ENCODE measurements at regions not wholly inside any gene's neighbourhood (a gene's known extent, or its start where the extent isn't known, plus 50 kb on each side); places are given as distances from the start of the nearest gene placed in this dataset.
"Not testable (repeated sequence)": the region's sequence is repeated elsewhere in the genome, so short reads cannot be mapped to it uniquely, and the experiment has no call there.

GRCh38 chr7:81887098-81888090 is 117.5 kb upstream of the HGF start:
- DNase-seq (ENCODE audit: low read depth, low spot score): no peak
- H3K27ac ChIP-seq: no peak overlapping the region

- DNase-seq (ENCODE audit: low read depth, low spot score): no peak
Measured at GRCh38 chr7:81886211-81886764, 116.4 kb upstream of the HGF start.

GRCh38 chr7:81884817-81885216 is 115.0 kb upstream of the HGF start:
- no peak for DNase-seq (ENCODE audit: low read depth, low spot score)
- no peak overlapping the region for H3K27ac ChIP-seq

More at GRCh38 chr7:81886211-81886764, 116.4 kb upstream of the HGF start:
- H3K27ac ChIP-seq: no peak overlapping the region

GRCh38 chr7:81883801-81884393 is 114.0 kb upstream of the HGF start:
- no peak overlapping the region for H3K27ac ChIP-seq
- no peak for DNase-seq (ENCODE audit: low read depth, low spot score)

- DNase-seq (ENCODE audit: low read depth, low spot score): no peak
Measured at GRCh38 chr7:81882086-81882485, 112.2 kb upstream of the HGF start.

GRCh38 chr7:81877890-81878289 is 108.0 kb upstream of the HGF start:
- no peak for DNase-seq (ENCODE audit: low read depth, low spot score)

More at GRCh38 chr7:81882086-81882485, 112.2 kb upstream of the HGF start:
- H3K27ac ChIP-seq: no peak overlapping the region

GRCh38 chr7:81873559-81873958 is 103.7 kb upstream of the HGF start:
- H3K27ac ChIP-seq: no peak overlapping the region
- DNase-seq (ENCODE audit: low read depth, low spot score): no peak

More at GRCh38 chr7:81877890-81878289, 108.0 kb upstream of the HGF start:
- no peak overlapping the region for H3K27ac ChIP-seq

- no peak overlapping the region for H3K27ac ChIP-seq
- no peak for DNase-seq (ENCODE audit: low read depth, low spot score)
Measured at GRCh38 chr7:81871606-81872265, 101.9 kb upstream of the HGF start.

GRCh38 chr7:81870608-81871007 is 100.8 kb upstream of the HGF start:
- DNase-seq (ENCODE audit: low read depth, low spot score): no peak
- H3K27ac ChIP-seq: no peak overlapping the region

GRCh38 chr7:81869670-81870069 is 99.8 kb upstream of the HGF start:
- no peak for DNase-seq (ENCODE audit: low read depth, low spot score)
- no peak overlapping the region for H3K27ac ChIP-seq

- H3K27ac ChIP-seq: no peak overlapping the region
Measured at GRCh38 chr7:81865754-81866153, 95.9 kb upstream of the HGF start.

GRCh38 chr7:81859433-81859832 is 89.6 kb upstream of the HGF start:
- DNase-seq (ENCODE audit: low read depth, low spot score): no peak
- H3K27ac ChIP-seq: peak overlapping the region; percentile 13

More at GRCh38 chr7:81865754-81866153, 95.9 kb upstream of the HGF start:
- DNase-seq (ENCODE audit: low read depth, low spot score): no peak

- peak overlapping the region; percentile 13 for H3K27ac ChIP-seq
- not testable (repeated sequence) for DNase-seq (ENCODE audit: low read depth, low spot score)
Measured at GRCh38 chr7:81858820-81859219, 89.0 kb upstream of the HGF start.

GRCh38 chr7:81857385-81857784 is 87.5 kb upstream of the HGF start:
- DNase-seq (ENCODE audit: low read depth, low spot score): no peak

GRCh38 chr7:81854518-81854917 is 84.7 kb upstream of the HGF start:
- no peak overlapping the region for H3K27ac ChIP-seq
- DNase-seq (ENCODE audit: low read depth, low spot score): no peak

More at GRCh38 chr7:81857385-81857784, 87.5 kb upstream of the HGF start:
- H3K27ac ChIP-seq: no peak overlapping the region

GRCh38 chr7:81852701-81853100 is 82.9 kb upstream of the HGF start:
- H3K27ac ChIP-seq: no peak overlapping the region
- no peak for DNase-seq (ENCODE audit: low read depth, low spot score)

GRCh38 chr7:81851413-81851812 is 81.6 kb upstream of the HGF start:
- DNase-seq (ENCODE audit: low read depth, low spot score): no peak
- H3K27ac ChIP-seq: no peak overlapping the region

GRCh38 chr7:81846398-81846797 is 76.6 kb upstream of the HGF start:
- DNase-seq (ENCODE audit: low read depth, low spot score): peak; percentile 20

GRCh38 chr7:81845744-81846241 is 75.9 kb upstream of the HGF start:
- no peak overlapping the region for H3K27ac ChIP-seq
- DNase-seq (ENCODE audit: low read depth, low spot score): no peak

More at GRCh38 chr7:81846398-81846797, 76.6 kb upstream of the HGF start:
- no peak overlapping the region for H3K27ac ChIP-seq

GRCh38 chr7:81843657-81844056 is 73.8 kb upstream of the HGF start:
- H3K27ac ChIP-seq; DNase-seq (ENCODE audit: low read depth, low spot score): not testable (repeated sequence)
